ENCODE measurements at regions not wholly inside any gene's neighbourhood (a gene's known extent, or its start where the extent isn't known, plus 50 kb on each side); places are given as distances from the start of the nearest gene placed in this dataset.

DNA sequence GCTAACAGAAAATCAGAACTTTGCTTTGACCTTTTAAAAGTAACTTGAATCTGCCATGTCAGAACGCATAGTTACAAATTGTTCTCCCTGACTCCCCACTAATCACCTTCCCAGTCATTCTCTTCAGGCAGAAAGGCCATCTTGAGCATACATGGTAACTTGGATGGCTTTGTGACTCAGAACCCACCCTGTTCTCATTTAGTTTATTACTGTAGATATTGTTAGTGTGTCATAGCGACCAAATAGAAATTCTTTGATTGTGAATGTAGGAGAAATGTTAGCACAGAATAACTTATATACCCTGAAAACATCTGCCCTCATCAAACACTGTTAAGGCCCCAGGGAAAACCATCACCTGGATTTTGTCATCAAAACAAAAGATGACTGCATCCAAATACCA, 382.0 kb downstream of the MAGEB5 start:
- Histone ChIP-seq H3K4me1 (no peaks in the 10 kb centered on the region), H3K36me3 (no peaks in the 10 kb centered on the region), H3K27me3 (no peaks in the 10 kb centered on the region), H3K27ac (no peak overlapping the region), H3K4me3 (no peak overlapping the region), H3K9me3 (no peaks in the 10 kb centered on the region)
- intact Hi-C loops (cut with DNase I), result no loop called here
- DNase-seq (ENCODE audit: extremely low spot score in 2 of 2), result no peak
- no peak for TF ChIP-seq POLR2AphosphoS5 (IDR thresholded peaks at IDR 0.05; ENCODE audit: insufficient read depth in 1 of 2, low read depth in 1 of 2)
- TF ChIP-seq, protein P1, sequence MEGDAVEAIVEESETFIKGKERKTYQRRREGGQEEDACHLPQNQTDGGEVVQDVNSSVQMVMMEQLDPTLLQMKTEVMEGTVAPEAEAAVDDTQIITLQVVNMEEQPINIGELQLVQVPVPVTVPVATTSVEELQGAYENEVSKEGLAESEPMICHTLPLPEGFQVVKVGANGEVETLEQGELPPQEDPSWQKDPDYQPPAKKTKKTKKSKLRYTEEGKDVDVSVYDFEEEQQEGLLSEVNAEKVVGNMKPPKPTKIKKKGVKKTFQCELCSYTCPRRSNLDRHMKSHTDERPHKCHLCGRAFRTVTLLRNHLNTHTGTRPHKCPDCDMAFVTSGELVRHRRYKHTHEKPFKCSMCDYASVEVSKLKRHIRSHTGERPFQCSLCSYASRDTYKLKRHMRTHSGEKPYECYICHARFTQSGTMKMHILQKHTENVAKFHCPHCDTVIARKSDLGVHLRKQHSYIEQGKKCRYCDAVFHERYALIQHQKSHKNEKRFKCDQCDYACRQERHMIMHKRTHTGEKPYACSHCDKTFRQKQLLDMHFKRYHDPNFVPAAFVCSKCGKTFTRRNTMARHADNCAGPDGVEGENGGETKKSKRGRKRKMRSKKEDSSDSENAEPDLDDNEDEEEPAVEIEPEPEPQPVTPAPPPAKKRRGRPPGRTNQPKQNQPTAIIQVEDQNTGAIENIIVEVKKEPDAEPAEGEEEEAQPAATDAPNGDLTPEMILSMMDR (IDR thresholded peaks at IDR 0.05), result no peak
- TF ChIP-seq POLR2A (IDR thresholded peaks at IDR 0.05), result no peak

- TF ChIP-seq POLR2A (IDR thresholded peaks at IDR 0.05) (no peak), POLR2AphosphoS5 (IDR thresholded peaks at IDR 0.05; ENCODE audit: insufficient read depth in 1 of 2, low read depth in 1 of 2) (no peak)
- TF ChIP-seq, protein P1 (IDR thresholded peaks at IDR 0.05), result no peak
- Histone ChIP-seq H3K4me3 (no peak overlapping the region), H3K27me3 (no peaks in the 10 kb centered on the region), H3K4me1 (no peaks in the 10 kb centered on the region), H3K36me3 (no peaks in the 10 kb centered on the region), H3K9me3 (no peaks in the 10 kb centered on the region), H3K27ac (no peak overlapping the region)
- DNase-seq (ENCODE audit: extremely low spot score in 2 of 2), result no peak
- intact Hi-C loops (cut with DNase I), result no loop called here
Observed at GRCh38 chrX:26590849-26591248, 374.9 kb downstream of the MAGEB5 start.

GRCh38 chrX:26586570-26586969, 370.6 kb downstream of the MAGEB5 start:
- H3K27me3 ChIP-seq, result no peaks in the 10 kb centered on the region
- no peaks in the 10 kb centered on the region for H3K36me3 ChIP-seq
- no peak overlapping the region for H3K4me3 ChIP-seq
- no peaks in the 10 kb centered on the region for H3K9me3 ChIP-seq
- intact Hi-C loops (cut with DNase I), result no loop called here
- TF ChIP-seq POLR2A (IDR thresholded peaks at IDR 0.05), result no peak
- TF ChIP-seq, protein P1 (IDR thresholded peaks at IDR 0.05), result no peak
- TF ChIP-seq POLR2AphosphoS5 (IDR thresholded peaks at IDR 0.05; ENCODE audit: insufficient read depth in 1 of 2, low read depth in 1 of 2), result no peak
- no peak for DNase-seq (ENCODE audit: extremely low spot score in 2 of 2)
- H3K4me1 ChIP-seq, result no peaks in the 10 kb centered on the region
- H3K27ac ChIP-seq, result no peak overlapping the region

DNA sequence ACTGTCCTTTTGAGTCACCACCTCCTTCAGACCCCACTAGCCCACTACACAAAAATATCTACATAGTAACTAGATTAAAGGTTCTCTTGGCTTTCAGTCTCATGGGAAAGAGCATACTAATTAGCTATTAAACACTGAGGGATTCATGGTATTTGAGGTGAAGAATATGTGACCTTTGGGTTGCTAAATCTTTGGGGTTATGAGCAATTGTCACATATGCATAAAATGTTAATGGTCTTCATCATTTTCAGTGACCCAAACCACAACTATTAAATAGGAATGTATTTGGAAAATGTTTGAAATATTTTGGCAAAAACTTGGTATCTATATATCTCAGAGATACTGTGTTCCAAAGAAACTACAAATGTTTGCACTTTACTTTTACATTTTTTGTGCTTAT, 365.1 kb downstream of the MAGEB5 start:
- Histone ChIP-seq H3K4me1 (no peaks in the 10 kb centered on the region), H3K36me3 (no peaks in the 10 kb centered on the region), H3K9me3 (no peaks in the 10 kb centered on the region), H3K4me3 (no peak overlapping the region), H3K27ac (no peak overlapping the region), H3K27me3 (no peaks in the 10 kb centered on the region)
- TF ChIP-seq, protein P1 (IDR thresholded peaks at IDR 0.05), result no peak
- TF ChIP-seq POLR2AphosphoS5 (IDR thresholded peaks at IDR 0.05; ENCODE audit: insufficient read depth in 1 of 2, low read depth in 1 of 2), result no peak
- TF ChIP-seq POLR2A (IDR thresholded peaks at IDR 0.05), result no peak
- intact Hi-C loops (cut with DNase I), result no loop called here
- no peak for DNase-seq (ENCODE audit: extremely low spot score in 2 of 2)

- intact Hi-C loops (cut with DNase I), result no loop called here
- Histone ChIP-seq H3K9me3 (no peaks in the 10 kb centered on the region), H3K36me3 (no peaks in the 10 kb centered on the region), H3K4me3 (no peak overlapping the region), H3K27me3 (no peaks in the 10 kb centered on the region), H3K27ac (no peak overlapping the region), H3K4me1 (no peaks in the 10 kb centered on the region)
- TF ChIP-seq POLR2AphosphoS5 (IDR thresholded peaks at IDR 0.05; ENCODE audit: insufficient read depth in 1 of 2, low read depth in 1 of 2) (no peak), POLR2A (IDR thresholded peaks at IDR 0.05) (no peak)
- TF ChIP-seq, protein P1 (IDR thresholded peaks at IDR 0.05), result no peak
- DNase-seq (ENCODE audit: extremely low spot score in 2 of 2), result no peak
Observed at GRCh38 chrX:26580021-26580420, 364.1 kb downstream of the MAGEB5 start.

Measured in vagina (tissue), 2 donors.